ENCODE measurements at regions not wholly inside any gene's neighbourhood (a gene's known extent, or its start where the extent isn't known, plus 50 kb on each side); places are given as distances from the start of the nearest gene placed in this dataset.

GRCh38 chr10:123425680-123426079 is 240.5 kb upstream of the GPR26 start (continued):
- no peak for TF ChIP-seq SP3 (tag by site-specific recombination; IDR thresholded peaks at IDR 0.05)
- TF ChIP-seq ZNF561 (tag by site-specific recombination; IDR thresholded peaks at IDR 0.05; ENCODE audit: borderline replicate concordance), result no peak
- TF ChIP-seq GLIS1 (tag by site-specific recombination; IDR thresholded peaks at IDR 0.05), result no peak
- TF ChIP-seq, protein P1, sequence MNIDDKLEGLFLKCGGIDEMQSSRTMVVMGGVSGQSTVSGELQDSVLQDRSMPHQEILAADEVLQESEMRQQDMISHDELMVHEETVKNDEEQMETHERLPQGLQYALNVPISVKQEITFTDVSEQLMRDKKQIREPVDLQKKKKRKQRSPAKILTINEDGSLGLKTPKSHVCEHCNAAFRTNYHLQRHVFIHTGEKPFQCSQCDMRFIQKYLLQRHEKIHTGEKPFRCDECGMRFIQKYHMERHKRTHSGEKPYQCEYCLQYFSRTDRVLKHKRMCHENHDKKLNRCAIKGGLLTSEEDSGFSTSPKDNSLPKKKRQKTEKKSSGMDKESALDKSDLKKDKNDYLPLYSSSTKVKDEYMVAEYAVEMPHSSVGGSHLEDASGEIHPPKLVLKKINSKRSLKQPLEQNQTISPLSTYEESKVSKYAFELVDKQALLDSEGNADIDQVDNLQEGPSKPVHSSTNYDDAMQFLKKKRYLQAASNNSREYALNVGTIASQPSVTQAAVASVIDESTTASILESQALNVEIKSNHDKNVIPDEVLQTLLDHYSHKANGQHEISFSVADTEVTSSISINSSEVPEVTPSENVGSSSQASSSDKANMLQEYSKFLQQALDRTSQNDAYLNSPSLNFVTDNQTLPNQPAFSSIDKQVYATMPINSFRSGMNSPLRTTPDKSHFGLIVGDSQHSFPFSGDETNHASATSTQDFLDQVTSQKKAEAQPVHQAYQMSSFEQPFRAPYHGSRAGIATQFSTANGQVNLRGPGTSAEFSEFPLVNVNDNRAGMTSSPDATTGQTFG (tag by site-specific recombination; IDR thresholded peaks at IDR 0.05; ENCODE audit: borderline replicate concordance), result no peak
- TF ChIP-seq ZNF341 (tag by site-specific recombination; IDR thresholded peaks at IDR 0.05; ENCODE audit: low read depth), result no peak
- TF ChIP-seq, protein P2, sequence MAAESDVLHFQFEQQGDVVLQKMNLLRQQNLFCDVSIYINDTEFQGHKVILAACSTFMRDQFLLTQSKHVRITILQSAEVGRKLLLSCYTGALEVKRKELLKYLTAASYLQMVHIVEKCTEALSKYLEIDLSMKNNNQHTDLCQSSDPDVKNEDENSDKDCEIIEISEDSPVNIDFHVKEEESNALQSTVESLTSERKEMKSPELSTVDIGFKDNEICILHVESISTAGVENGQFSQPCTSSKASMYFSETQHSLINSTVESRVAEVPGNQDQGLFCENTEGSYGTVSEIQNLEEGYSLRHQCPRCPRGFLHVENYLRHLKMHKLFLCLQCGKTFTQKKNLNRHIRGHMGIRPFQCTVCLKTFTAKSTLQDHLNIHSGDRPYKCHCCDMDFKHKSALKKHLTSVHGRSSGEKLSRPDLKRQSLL (tag by site-specific recombination; IDR thresholded peaks at IDR 0.05), result no peak

GRCh38 chr10:123427165-123427786 is 238.9 kb upstream of the GPR26 start:
- ChIA-PET POLR2A (no interaction called here), CTCF (interaction anchor here (0.7 kb wide), 1 partner anchor 377 kb away, joined by 4 read pairs; no protein-coding TSS in a partner anchor)
- H3K4me3 ChIP-seq (ENCODE audit: low read depth, low read length), result no peak overlapping the region
- no peak for TF ChIP-seq HOXC10 (CRISPR knock-in tag; IDR thresholded peaks at IDR 0.05)
- TF ChIP-seq ZNF37A (tag by site-specific recombination; IDR thresholded peaks at IDR 0.05), result no peak
- no peak for TF ChIP-seq ZNF560 (tag by site-specific recombination; IDR thresholded peaks at IDR 0.05; ENCODE audit: borderline replicate concordance)
- no peak for TF ChIP-seq SCRT1 (tag by site-specific recombination; IDR thresholded peaks at IDR 0.05; ENCODE audit: borderline replicate concordance)
- no peak for TF ChIP-seq GLIS2 (tag by site-specific recombination; IDR thresholded peaks at IDR 0.05)
- TF ChIP-seq ZNF555 (tag by site-specific recombination; conservative IDR thresholded peaks at IDR 0.05), result no peak
- TF ChIP-seq ZNF114 (tag by site-specific recombination; IDR thresholded peaks at IDR 0.05), result no peak
- TF ChIP-seq MYNN (tag by site-specific recombination; IDR thresholded peaks at IDR 0.05; ENCODE audit: borderline replicate concordance), result no peak
- TF ChIP-seq ZNF600 (tag by site-specific recombination; IDR thresholded peaks at IDR 0.05), result no peak
- no peak for TF ChIP-seq HOXA7 (CRISPR knock-in tag; IDR thresholded peaks at IDR 0.05; ENCODE audit: borderline replicate concordance)
- no peak for TF ChIP-seq ZFP37 (tag by site-specific recombination; IDR thresholded peaks at IDR 0.05)
- no peak for TF ChIP-seq ZNF792 (tag by site-specific recombination; IDR thresholded peaks at IDR 0.05)
- H3K4me1 ChIP-seq (ENCODE audit: control insufficient read depth, insufficient read depth, low read length), result no peaks in the 10 kb centered on the region
- H3K27ac ChIP-seq (ENCODE audit: extremely low read depth, low read depth, low read length), result no peak overlapping the region
- H3K36me3 ChIP-seq (ENCODE audit: control insufficient read depth in 2 of 2, insufficient read depth in 1 of 2, low read length in 2 of 2), result no peaks in the 10 kb centered on the region
- no peaks in the 10 kb centered on the region for H3K9me3 ChIP-seq (ENCODE audit: control insufficient read depth, insufficient read depth, low read depth, low read length)

GRCh38 chr10:123428391-123428790 is 237.8 kb upstream of the GPR26 start:
- H3K36me3 ChIP-seq (ENCODE audit: control insufficient read depth in 2 of 2, insufficient read depth in 1 of 2, low read length in 2 of 2), result no peaks in the 10 kb centered on the region
- H3K4me1 ChIP-seq (ENCODE audit: control insufficient read depth, insufficient read depth, low read length), result no peaks in the 10 kb centered on the region
- H3K27ac ChIP-seq (ENCODE audit: extremely low read depth, low read depth, low read length), result no peak overlapping the region
- POLR2A ChIA-PET, result no interaction called here
- CTCF ChIA-PET, result no interaction called here
- H3K4me3 ChIP-seq (ENCODE audit: low read depth, low read length), result no peak overlapping the region
- H3K9me3 ChIP-seq (ENCODE audit: control insufficient read depth, insufficient read depth, low read depth, low read length), result no peaks in the 10 kb centered on the region
- TF ChIP-seq ZNF501 (tag by site-specific recombination; IDR thresholded peaks at IDR 0.05), result no peak
- TF ChIP-seq, protein P3, sequence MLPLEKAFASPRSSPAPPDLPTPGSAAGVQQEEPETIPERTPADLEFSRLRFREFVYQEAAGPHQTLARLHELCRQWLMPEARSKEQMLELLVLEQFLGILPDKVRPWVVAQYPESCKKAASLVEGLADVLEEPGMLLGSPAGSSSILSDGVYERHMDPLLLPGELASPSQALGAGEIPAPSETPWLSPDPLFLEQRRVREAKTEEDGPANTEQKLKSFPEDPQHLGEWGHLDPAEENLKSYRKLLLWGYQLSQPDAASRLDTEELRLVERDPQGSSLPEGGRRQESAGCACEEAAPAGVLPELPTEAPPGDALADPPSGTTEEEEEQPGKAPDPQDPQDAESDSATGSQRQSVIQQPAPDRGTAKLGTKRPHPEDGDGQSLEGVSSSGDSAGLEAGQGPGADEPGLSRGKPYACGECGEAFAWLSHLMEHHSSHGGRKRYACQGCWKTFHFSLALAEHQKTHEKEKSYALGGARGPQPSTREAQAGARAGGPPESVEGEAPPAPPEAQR (tag by site-specific recombination; IDR thresholded peaks at IDR 0.05), result no peak
- no peak for TF ChIP-seq ZSCAN16 (tag by site-specific recombination; IDR thresholded peaks at IDR 0.05)
- TF ChIP-seq, protein P4, sequence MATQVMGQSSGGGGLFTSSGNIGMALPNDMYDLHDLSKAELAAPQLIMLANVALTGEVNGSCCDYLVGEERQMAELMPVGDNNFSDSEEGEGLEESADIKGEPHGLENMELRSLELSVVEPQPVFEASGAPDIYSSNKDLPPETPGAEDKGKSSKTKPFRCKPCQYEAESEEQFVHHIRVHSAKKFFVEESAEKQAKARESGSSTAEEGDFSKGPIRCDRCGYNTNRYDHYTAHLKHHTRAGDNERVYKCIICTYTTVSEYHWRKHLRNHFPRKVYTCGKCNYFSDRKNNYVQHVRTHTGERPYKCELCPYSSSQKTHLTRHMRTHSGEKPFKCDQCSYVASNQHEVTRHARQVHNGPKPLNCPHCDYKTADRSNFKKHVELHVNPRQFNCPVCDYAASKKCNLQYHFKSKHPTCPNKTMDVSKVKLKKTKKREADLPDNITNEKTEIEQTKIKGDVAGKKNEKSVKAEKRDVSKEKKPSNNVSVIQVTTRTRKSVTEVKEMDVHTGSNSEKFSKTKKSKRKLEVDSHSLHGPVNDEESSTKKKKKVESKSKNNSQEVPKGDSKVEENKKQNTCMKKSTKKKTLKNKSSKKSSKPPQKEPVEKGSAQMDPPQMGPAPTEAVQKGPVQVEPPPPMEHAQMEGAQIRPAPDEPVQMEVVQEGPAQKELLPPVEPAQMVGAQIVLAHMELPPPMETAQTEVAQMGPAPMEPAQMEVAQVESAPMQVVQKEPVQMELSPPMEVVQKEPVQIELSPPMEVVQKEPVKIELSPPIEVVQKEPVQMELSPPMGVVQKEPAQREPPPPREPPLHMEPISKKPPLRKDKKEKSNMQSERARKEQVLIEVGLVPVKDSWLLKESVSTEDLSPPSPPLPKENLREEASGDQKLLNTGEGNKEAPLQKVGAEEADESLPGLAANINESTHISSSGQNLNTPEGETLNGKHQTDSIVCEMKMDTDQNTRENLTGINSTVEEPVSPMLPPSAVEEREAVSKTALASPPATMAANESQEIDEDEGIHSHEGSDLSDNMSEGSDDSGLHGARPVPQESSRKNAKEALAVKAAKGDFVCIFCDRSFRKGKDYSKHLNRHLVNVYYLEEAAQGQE (tag by site-specific recombination; IDR thresholded peaks at IDR 0.05), result no peak
- no peak for TF ChIP-seq ZNF133 (tag by site-specific recombination; IDR thresholded peaks at IDR 0.05)
- no peak for TF ChIP-seq GLI2 (tag by site-specific recombination; IDR thresholded peaks at IDR 0.05; ENCODE audit: borderline replicate concordance, low read depth)
- TF ChIP-seq, protein P5, sequence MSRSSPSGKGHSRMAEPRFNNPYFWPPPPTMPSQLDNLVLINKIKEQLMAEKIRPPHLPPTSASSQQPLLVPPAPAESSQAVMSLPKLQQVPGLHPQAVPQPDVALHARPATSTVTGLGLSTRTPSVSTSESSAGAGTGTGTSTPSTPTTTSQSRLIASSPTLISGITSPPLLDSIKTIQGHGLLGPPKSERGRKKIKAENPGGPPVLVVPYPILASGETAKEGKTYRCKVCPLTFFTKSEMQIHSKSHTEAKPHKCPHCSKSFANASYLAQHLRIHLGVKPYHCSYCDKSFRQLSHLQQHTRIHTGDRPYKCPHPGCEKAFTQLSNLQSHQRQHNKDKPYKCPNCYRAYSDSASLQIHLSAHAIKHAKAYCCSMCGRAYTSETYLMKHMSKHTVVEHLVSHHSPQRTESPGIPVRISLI (tag by site-specific recombination; IDR thresholded peaks at IDR 0.05), result no peak
- TF ChIP-seq ZNF184 (tag by site-specific recombination; IDR thresholded peaks at IDR 0.05), result no peak

Data from HEK293 (cell line).